Calu3 (cell line): ENCODE measurements at regions not wholly inside any gene's neighbourhood (a gene's known extent, or its start where the extent isn't known, plus 50 kb on each side); places are given as distances from the start of the nearest gene placed in this dataset.

Source experiments
- BruUV-seq: library from RNA; stranded (reverse); fragments of 400-500 nt; replicated peaks from 2 replicates; lab custom pipeline; 2021; lab: Mats Ljungman, UMichigan
- CTCF ChIA-PET: fragments of 300-600 bp; sonication (Branson Sonifier 250); formaldehyde crosslinking; loops from one replicate; lab custom pipeline; 2022; ENCODE audit warnings: antibody characterized with exemption; lab: Charles Lee
- DNase-seq: peaks from one replicate; pipeline ENCODE4 v3.0.0; 2022
- H3K27ac Mint-ChIP-seq: one replicate; pipeline ENCODE4 v1.8.0; 2022; ENCODE audit warnings: mixed read lengths; ENCODE audit not compliant: unreplicated experiment
- H3K27me3 Mint-ChIP-seq: one replicate; pipeline ENCODE4 v1.8.0; 2022; ENCODE audit warnings: mixed read lengths; ENCODE audit not compliant: unreplicated experiment
- H3K36me3 Mint-ChIP-seq: one replicate; pipeline ENCODE4 v1.8.0; 2022; ENCODE audit warnings: mild to moderate bottlenecking, moderate library complexity, mixed read lengths; ENCODE audit not compliant: insufficient read depth, unreplicated experiment
- H3K4me1 Mint-ChIP-seq: one replicate; pipeline ENCODE4 v1.8.0; 2022; ENCODE audit warnings: mild to moderate bottlenecking, low read depth, mixed read lengths; ENCODE audit not compliant: unreplicated experiment
- H3K4me3 Mint-ChIP-seq: one replicate; pipeline ENCODE4 v1.8.0; 2022; ENCODE audit warnings: mild to moderate bottlenecking, low read depth, moderate library complexity, mixed read lengths; ENCODE audit not compliant: unreplicated experiment
- H3K9me3 Mint-ChIP-seq: one replicate; pipeline ENCODE4 v1.8.0; 2022; ENCODE audit warnings: low read depth, mixed read lengths; ENCODE audit not compliant: unreplicated experiment
- intact Hi-C: fragments of 100-400 bp; cut with micrococcal nuclease; formaldehyde crosslinking; loops from one replicate; pipeline ENCODE4 v1.10.0; 2022; ENCODE audit not compliant: unreplicated experiment
- TF ChIP-seq, protein P1 (sequence below): fragments of 200-600 bp; IDR thresholded peaks from one replicate; pipeline ENCODE4 v1.8.0; 2022; ENCODE audit warnings: antibody characterized with exemption; ENCODE audit not compliant: unreplicated experiment

DNA sequence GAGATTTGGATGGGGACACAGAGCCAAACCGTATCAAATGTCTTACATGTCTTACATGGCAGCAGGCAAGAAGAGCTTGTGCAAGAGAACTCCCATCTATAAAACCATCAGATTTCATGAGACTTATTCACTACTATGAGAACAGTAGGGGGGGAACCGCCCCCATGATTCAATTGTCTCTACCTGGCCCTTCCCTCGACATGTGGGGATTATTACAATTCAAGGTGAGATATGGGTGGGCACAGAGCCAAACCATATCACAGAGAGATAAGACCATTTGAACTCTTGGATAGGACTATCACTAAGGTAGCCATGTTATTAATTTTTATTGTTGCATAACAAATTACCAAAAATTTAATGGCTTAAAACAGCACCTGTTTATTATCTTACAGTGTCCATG is 611.7 kb downstream of the SOX6 start:
- BruUV-seq = no TSS peak
- Mint-ChIP-seq H3K36me3 (no peaks in the 10 kb centered on the region), H3K9me3 (peaks cover 3% of the 10 kb centered on the region), H3K27me3 (no peaks in the 10 kb centered on the region), H3K4me3 (no peak overlapping the region), H3K4me1 (no peaks in the 10 kb centered on the region), H3K27ac (no peak overlapping the region)
- TF ChIP-seq, protein P1, sequence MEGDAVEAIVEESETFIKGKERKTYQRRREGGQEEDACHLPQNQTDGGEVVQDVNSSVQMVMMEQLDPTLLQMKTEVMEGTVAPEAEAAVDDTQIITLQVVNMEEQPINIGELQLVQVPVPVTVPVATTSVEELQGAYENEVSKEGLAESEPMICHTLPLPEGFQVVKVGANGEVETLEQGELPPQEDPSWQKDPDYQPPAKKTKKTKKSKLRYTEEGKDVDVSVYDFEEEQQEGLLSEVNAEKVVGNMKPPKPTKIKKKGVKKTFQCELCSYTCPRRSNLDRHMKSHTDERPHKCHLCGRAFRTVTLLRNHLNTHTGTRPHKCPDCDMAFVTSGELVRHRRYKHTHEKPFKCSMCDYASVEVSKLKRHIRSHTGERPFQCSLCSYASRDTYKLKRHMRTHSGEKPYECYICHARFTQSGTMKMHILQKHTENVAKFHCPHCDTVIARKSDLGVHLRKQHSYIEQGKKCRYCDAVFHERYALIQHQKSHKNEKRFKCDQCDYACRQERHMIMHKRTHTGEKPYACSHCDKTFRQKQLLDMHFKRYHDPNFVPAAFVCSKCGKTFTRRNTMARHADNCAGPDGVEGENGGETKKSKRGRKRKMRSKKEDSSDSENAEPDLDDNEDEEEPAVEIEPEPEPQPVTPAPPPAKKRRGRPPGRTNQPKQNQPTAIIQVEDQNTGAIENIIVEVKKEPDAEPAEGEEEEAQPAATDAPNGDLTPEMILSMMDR = no peak
- intact Hi-C loops = no loop called here
- CTCF ChIA-PET = interaction anchor here (1.1 kb wide), 1 partner anchor 108 kb away, joined by 4 read pairs; no protein-coding TSS in a partner anchor
- DNase-seq = no peak

DNA sequence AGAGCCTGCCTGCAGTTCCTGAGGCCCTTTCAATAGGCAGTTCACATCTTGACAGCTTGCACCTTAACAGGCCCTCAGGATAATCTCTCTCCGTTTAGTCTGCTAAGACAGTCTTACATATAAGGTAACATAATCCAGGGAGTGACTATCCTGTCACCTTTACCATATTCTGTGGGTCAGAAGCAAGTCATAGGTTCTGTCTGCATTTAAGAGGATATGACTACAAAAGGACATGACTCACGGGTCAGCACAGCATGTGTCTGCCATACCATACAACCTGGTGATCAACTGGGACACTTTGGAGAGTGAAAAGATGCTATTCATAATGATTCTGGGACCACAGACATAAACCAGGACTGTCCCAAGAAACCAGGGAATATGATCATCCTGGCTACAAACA is 611.1 kb downstream of the SOX6 start:
- no peaks in the 10 kb centered on the region for H3K4me1 Mint-ChIP-seq
- intact Hi-C loops = no loop called here
- no peak overlapping the region for H3K4me3 Mint-ChIP-seq
- CTCF ChIA-PET = interaction anchor here (1.1 kb wide), 1 partner anchor 107 kb away, joined by 4 read pairs; no protein-coding TSS in a partner anchor
- no peak overlapping the region for H3K27ac Mint-ChIP-seq
- H3K27me3 Mint-ChIP-seq = no peaks in the 10 kb centered on the region
- peaks cover 3% of the 10 kb centered on the region for H3K9me3 Mint-ChIP-seq
- DNase-seq = no peak
- BruUV-seq = no TSS peak
- TF ChIP-seq, protein P1 = no peak
- no peaks in the 10 kb centered on the region for H3K36me3 Mint-ChIP-seq

DNA sequence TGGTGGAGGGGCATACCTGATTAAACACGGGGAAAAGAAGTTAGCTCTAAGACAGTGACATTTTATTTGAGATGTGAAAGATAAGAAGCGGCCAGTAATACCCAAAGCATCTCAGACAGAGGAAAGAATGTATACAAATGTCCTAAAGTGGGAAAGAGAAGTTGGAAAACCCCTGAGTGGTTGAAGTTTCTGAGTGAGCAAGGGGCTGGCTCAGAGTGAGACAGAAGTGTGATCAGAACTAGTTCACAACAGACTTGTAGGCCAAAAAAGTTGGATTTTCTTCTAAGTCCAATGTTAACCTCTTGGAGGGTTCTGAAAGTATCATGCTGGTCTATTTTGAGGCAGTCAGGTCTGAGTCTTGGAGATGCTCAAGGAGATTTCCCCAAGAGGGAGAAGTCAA is 608.7 kb downstream of the SOX6 start:
- CTCF ChIA-PET = interaction anchor here (1.0 kb wide), 1 partner anchor 21 kb away, joined by 3 read pairs; no protein-coding TSS in a partner anchor
- Mint-ChIP-seq H3K4me1 (no peaks in the 10 kb centered on the region), H3K27me3 (no peaks in the 10 kb centered on the region), H3K9me3 (peaks cover 3% of the 10 kb centered on the region), H3K4me3 (no peak overlapping the region), H3K36me3 (no peaks in the 10 kb centered on the region), H3K27ac (no peak overlapping the region)
- intact Hi-C loops = no loop called here
- no peak for DNase-seq
- BruUV-seq = no TSS peak
- TF ChIP-seq, protein P1 = no peak

DNA sequence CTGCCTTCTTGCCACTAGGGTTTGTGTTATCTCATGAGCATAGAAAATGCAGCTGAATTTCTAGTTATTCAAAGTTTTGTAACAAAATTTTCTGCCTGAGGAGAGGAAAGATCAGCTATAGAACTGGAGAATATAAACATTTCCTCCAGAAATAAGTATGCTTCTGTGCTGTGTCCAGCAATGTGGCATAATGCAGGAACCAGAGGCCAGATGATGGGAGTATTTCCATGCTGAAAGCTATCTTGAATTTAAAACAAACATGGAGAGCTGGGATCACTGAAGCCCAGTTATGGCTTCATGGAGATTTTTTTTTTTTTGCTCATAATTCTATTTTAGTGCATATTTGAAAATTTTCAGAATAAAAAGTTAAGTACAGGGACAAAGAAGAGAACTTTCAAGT is 608.2 kb downstream of the SOX6 start:
- H3K4me3 Mint-ChIP-seq = no peak overlapping the region
- intact Hi-C loops = no loop called here
- H3K36me3 Mint-ChIP-seq = no peaks in the 10 kb centered on the region
- TF ChIP-seq, protein P1 = no peak
- DNase-seq = no peak
- BruUV-seq = no TSS peak
- H3K27me3 Mint-ChIP-seq = no peaks in the 10 kb centered on the region
- no peak overlapping the region for H3K27ac Mint-ChIP-seq
- H3K4me1 Mint-ChIP-seq = no peaks in the 10 kb centered on the region
- CTCF ChIA-PET = interaction anchor here (1.0 kb wide), 1 partner anchor 21 kb away, joined by 3 read pairs; no protein-coding TSS in a partner anchor
- peaks cover 3% of the 10 kb centered on the region for H3K9me3 Mint-ChIP-seq
